A549 (cell line): ENCODE measurements at regions not wholly inside any gene's neighbourhood (a gene's known extent, or its start where the extent isn't known, plus 50 kb on each side); places are given as distances from the start of the nearest gene placed in this dataset.

Experiments used
- ATAC-seq, 2 experiments: fragments of 200-7000 bp in 1 of 2; fragments of >200 bp in 1 of 2; cut with Nextera tagmentation in 1 of 2; cut with Tn5 transposase in 1 of 2; 3 replicates each; pipeline versions ENCODE4 v1.8.0 to v1.9.1; 2018 to 2020; ENCODE audit warnings: mild to moderate bottlenecking in 1 of 2, moderate library complexity in 1 of 2
- CTCF ChIA-PET: fragments of 300-600 bp; sonication (Branson Sonifier 250); formaldehyde crosslinking; extraction: SDS; loops from one replicate; lab custom pipeline; 2021; ENCODE audit warnings: antibody characterized with exemption, inconsistent platforms; lab: Yijun Ruan, JAX
- POLR2A ChIA-PET: fragments of 350-600 bp; formaldehyde crosslinking; extraction: SDS; loops from one replicate; lab custom pipeline; 2021; ENCODE audit warnings: antibody characterized with exemption, inconsistent platforms; lab: Yijun Ruan, JAX
- DNase-seq, 2 experiments: peaks; one replicate each; pipeline versions ENCODE4 v3.0.0 to v3.0.0-alpha.2; 2011 to 2016; ENCODE audit warnings: low read depth in 1 of 2, low spot score in 1 of 2
- FAIRE-seq: peaks from 2 replicates; lab custom pipeline; 2011; peaks lifted over from hg19 to GRCh38; lab: Jason Lieb, UNC
- H3K27ac ChIP-seq, 2 experiments: fragments of >200 bp; sonication (Bioruptor Twin); formaldehyde crosslinking; 3 replicates each; pipeline ENCODE4 v1.5.1; 2016 to 2017
- H3K4me1 ChIP-seq: fragments of >200 bp; sonication (Bioruptor Twin); formaldehyde crosslinking; 3 replicates; pipeline ENCODE4 v1.6.1; 2016
- H3K4me2 ChIP-seq: fragments of >200 bp; sonication (Bioruptor Twin); formaldehyde crosslinking; 3 replicates; pipeline ENCODE4 v1.6.1; 2016
- H3K4me3 ChIP-seq: fragments of >200 bp; sonication (Bioruptor Twin); formaldehyde crosslinking; 3 replicates; pipeline ENCODE4 v1.5.1; 2016
- H3K9me3 ChIP-seq: fragments of >200 bp; sonication (Bioruptor Twin); formaldehyde crosslinking; 3 replicates; pipeline ENCODE4 v1.6.1; 2016
- JUN ChIP-seq, 2 experiments: fragments of >200 bp; sonication (Bioruptor Twin); formaldehyde crosslinking; IDR thresholded peaks; 2 replicates in 1 of 2; 3 replicates in 1 of 2; pipeline ENCODE4 v1.6.1; 2016 to 2017
- JUNB ChIP-seq: fragments of >200 bp; sonication (Bioruptor Twin); formaldehyde crosslinking; IDR thresholded peaks from 2 replicates; pipeline ENCODE4 v1.6.1; 2016
- PHF8 ChIP-seq: fragments of 200-600 bp; sonication (generic); IDR thresholded peaks from 2 replicates; pipeline ENCODE4 v1.6.1; 2016; ENCODE audit warnings: low read depth, mild to moderate bottlenecking, antibody characterized with exemption, moderate library complexity, borderline replicate concordance
- ZC3H11A ChIP-seq: fragments of 450-650 bp; IDR thresholded peaks from 2 replicates; pipeline ENCODE4 v1.6.1; 2014; ENCODE audit warnings: antibody characterized with exemption, mild to moderate bottlenecking
- WGBS: methylation state at CpG from one replicate; pipeline ENCODE4 v1.1.6; 2017; ENCODE audit errors: missing lambda C conversion rate; 5-methylcytosine and 5-hydroxymethylcytosine counted together

GRCh38 chr9:7227951-7228350 is 470.2 kb downstream of the KDM4C start:
- Histone ChIP-seq H3K4me3 (no peak overlapping the region), H3K9me3 (no peaks in the 10 kb centered on the region), H3K27ac (no peak overlapping the region), H3K4me1 (no peaks in the 10 kb centered on the region), H3K4me2 (no peak overlapping the region)
- POLR2A ChIA-PET = no interaction called here
- CTCF ChIA-PET = interaction anchor here (0.8 to 1.4 kb wide), 2 partner anchors 17 to 64 kb away, joined by 3 to 5 read pairs; no protein-coding TSS in a partner anchor
- TF ChIP-seq PHF8 = no peak
- no peak for TF ChIP-seq JUNB
- FAIRE-seq = no peak
- no peak for DNase-seq
- no peak for ATAC-seq
- 59% methylated on average over 8 of the region's 8 CpGs for WGBS

- no peaks in the 10 kb centered on the region for H3K4me1 ChIP-seq
- H3K4me3 ChIP-seq = no peak overlapping the region
- ATAC-seq (no peak), FAIRE-seq (no peak), DNase-seq (no peak)
- CTCF ChIA-PET = interaction anchor here (1.2 kb wide), 1 partner anchor 173 kb away, joined by 3 read pairs; no protein-coding TSS in a partner anchor
- no peak overlapping the region for H3K27ac ChIP-seq
- no peak overlapping the region for H3K4me2 ChIP-seq
- H3K9me3 ChIP-seq = no peaks in the 10 kb centered on the region
- TF ChIP-seq ZC3H11A (no peak), JUN (IDR thresholded peaks at IDR 0.05) (no peak)
- TF ChIP-seq, all 56 proteins: peak for 0
- 33% methylated on average over 7 of the region's 7 CpGs for WGBS
- POLR2A ChIA-PET = no interaction called here
Observed at GRCh38 chr9:7226007-7226640, 468.4 kb downstream of the KDM4C start.
